ENCODE measurements at regions not wholly inside any gene's neighbourhood (a gene's known extent, or its start where the extent isn't known, plus 50 kb on each side); places are given as distances from the start of the nearest gene placed in this dataset.

DNA sequence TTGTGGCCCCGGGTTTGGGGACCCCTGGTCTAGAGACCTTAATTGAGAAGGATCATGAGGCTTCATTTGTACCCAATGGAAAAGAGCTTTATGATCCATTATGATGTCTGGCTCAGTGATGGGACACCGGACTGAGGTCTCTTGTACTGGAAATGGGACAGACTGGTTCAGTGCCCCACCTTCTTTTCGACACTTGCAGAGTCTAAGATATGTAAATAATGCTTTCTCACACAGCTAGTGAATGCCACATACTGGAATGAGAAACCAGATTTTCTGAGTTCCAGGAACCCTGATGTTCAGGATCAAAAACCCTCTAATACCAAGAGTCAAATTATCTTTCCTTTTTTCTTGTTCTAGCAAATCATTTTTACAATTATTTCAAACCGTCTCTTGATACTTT is 116.3 kb upstream of the ARPP21 start:
- no peak for TF ChIP-seq POLR2A (IDR thresholded peaks at IDR 0.05; ENCODE audit: low read depth, low read length)
- TF ChIP-seq POLR2AphosphoS5 (IDR thresholded peaks at IDR 0.05; ENCODE audit: low read depth, low read length) = no peak
- no peak for TF ChIP-seq TAF1 (IDR thresholded peaks at IDR 0.05; ENCODE audit: borderline replicate concordance, low read depth, low read length)

All from GM12892 (cell line).